HG03571 (cell line): ENCODE measurements at regions not wholly inside any gene's neighbourhood (a gene's known extent, or its start where the extent isn't known, plus 50 kb on each side); places are given as distances from the start of the nearest gene placed in this dataset.
"Not testable (repeated sequence)": the region's sequence is repeated elsewhere in the genome, so short reads cannot be mapped to it uniquely, and the experiment has no call there.

Experiments used
- ATAC-seq: cut with Tn5 transposase; IDR thresholded peaks from one replicate; pipeline ENCODE4 v1.9.1; 2021; ENCODE audit not compliant: unreplicated experiment

- ATAC-seq = no peak
Measured at GRCh38 chr10:121316432-121316831, 281.8 kb downstream of the FGFR2 start.

GRCh38 chr10:121317374-121317773, 280.9 kb downstream of the FGFR2 start:
- ATAC-seq = no peak

- ATAC-seq = no peak
Measured at GRCh38 chr10:121322046-121322445, 276.2 kb downstream of the FGFR2 start.

- no peak for ATAC-seq
Measured at GRCh38 chr10:121322776-121323175, 275.5 kb downstream of the FGFR2 start.

- ATAC-seq = no peak
Measured at GRCh38 chr10:121323443-121323842, 274.8 kb downstream of the FGFR2 start.

- no peak for ATAC-seq
Measured at GRCh38 chr10:121324678-121325213, 273.5 kb downstream of the FGFR2 start.

GRCh38 chr10:121325490-121326231, 272.6 kb downstream of the FGFR2 start:
- ATAC-seq = no peak

- ATAC-seq = no peak
Measured at GRCh38 chr10:121326905-121327304, 271.3 kb downstream of the FGFR2 start.

- no peak for ATAC-seq
Measured at GRCh38 chr10:121327727-121328126, 270.5 kb downstream of the FGFR2 start.

- ATAC-seq = not testable (repeated sequence)
Measured at GRCh38 chr10:121329631-121330030, 268.6 kb downstream of the FGFR2 start.

GRCh38 chr10:121330563-121330962, 267.7 kb downstream of the FGFR2 start:
- no peak for ATAC-seq

GRCh38 chr10:121332353-121332752, 265.9 kb downstream of the FGFR2 start:
- no peak for ATAC-seq

- no peak for ATAC-seq
Measured at GRCh38 chr10:121332829-121333765, 265.1 kb downstream of the FGFR2 start.

GRCh38 chr10:121335386-121335925, 262.8 kb downstream of the FGFR2 start:
- ATAC-seq = no peak

- ATAC-seq = no peak
Measured at GRCh38 chr10:121337427-121337826, 260.8 kb downstream of the FGFR2 start.

GRCh38 chr10:121338206-121338980, 259.9 kb downstream of the FGFR2 start:
- ATAC-seq = no peak

- no peak for ATAC-seq
Measured at GRCh38 chr10:121339114-121339513, 259.1 kb downstream of the FGFR2 start.

- no peak for ATAC-seq
Measured at GRCh38 chr10:121340271-121340831, 257.9 kb downstream of the FGFR2 start.

GRCh38 chr10:121351540-121351939, 246.7 kb downstream of the FGFR2 start:
- no peak for ATAC-seq

- ATAC-seq = no peak
Measured at GRCh38 chr10:121352231-121352855, 245.9 kb downstream of the FGFR2 start.
